T-cell (primary cell): ENCODE measurements at regions not wholly inside any gene's neighbourhood (a gene's known extent, or its start where the extent isn't known, plus 50 kb on each side); places are given as distances from the start of the nearest gene placed in this dataset.

ENCODE experiments used
- ATAC-seq, 4 experiments: fragments of 200-7000 bp in 3 of 4; fragments of 150-1000 bp in 1 of 4; cut with Tn5 transposase; replicated peaks in 1 of 4; 1 replicate in 3 of 4; 2 replicates in 1 of 4; pipeline ENCODE4 v1.10.0; 2021; ENCODE audit warnings: moderate library complexity in 3 of 4, mild to moderate bottlenecking in 2 of 4, moderate number of reproducible peaks in 1 of 4
- CTCF ChIA-PET, 2 donors: fragments of 300-600 bp; sonication (Branson Sonifier 250); formaldehyde crosslinking; loops; one replicate each; lab custom pipeline; 2022; ENCODE audit warnings: antibody characterized with exemption in 2 of 2; lab: Charles Lee
- POLR2A ChIA-PET, 2 donors: fragments of 300-600 bp; sonication (Branson Sonifier 250); formaldehyde crosslinking; loops; one replicate each; lab custom pipeline; 2022; ENCODE audit warnings: antibody characterized with exemption in 2 of 2; lab: Charles Lee
- DNase-seq, 35 experiments: peaks; one replicate each; pipeline versions ENCODE4 v3.0.0 to v3.0.0-alpha.2; 2013 to 2023
- H3K27ac ChIP-seq: one replicate; pipeline ENCODE4 v1.5.1; 2013; ENCODE audit warnings: low read length
- H3K27me3 ChIP-seq, 2 experiments: replicated peaks in 1 of 2; 1 replicate in 1 of 2; 2 replicates in 1 of 2; pipeline versions ENCODE4 v1.6.1 to v1.7.0; 2013; ENCODE audit warnings: low read length in 1 of 2, mixed read lengths in 1 of 2; ENCODE audit not compliant: control insufficient read depth in 2 of 2, insufficient read depth in 2 of 2; ENCODE audit errors: extremely low read depth in 1 of 2
- H3K36me3 ChIP-seq, 2 donors: 1 replicate in 1 of 2; 2 replicates in 1 of 2; pipeline versions ENCODE4 v1.6.1 to v1.7.0; 2013; ENCODE audit warnings: low read length in 1 of 2; ENCODE audit not compliant: control insufficient read depth in 2 of 2, insufficient read depth in 1 of 2; ENCODE audit errors: extremely low read depth in 1 of 2
- H3K4me1 ChIP-seq, 2 experiments: 1 replicate in 1 of 2; 2 replicates in 1 of 2; pipeline versions ENCODE4 v1.6.1 to v1.7.0; 2013; ENCODE audit warnings: low read length in 2 of 2, mixed read lengths in 1 of 2; ENCODE audit not compliant: insufficient read depth in 2 of 2, control insufficient read depth in 1 of 2; ENCODE audit errors: extremely low read depth in 1 of 2
- H3K4me3 ChIP-seq, 2 donors: 1 replicate in 1 of 2; 2 replicates in 1 of 2; pipeline versions ENCODE4 v1.5.1 to v1.7.0; 2013; ENCODE audit warnings: mild to moderate bottlenecking in 2 of 2, low read length in 1 of 2, moderate library complexity in 1 of 2; ENCODE audit not compliant: control insufficient read depth in 1 of 2; ENCODE audit errors: extremely low read depth in 1 of 2
- H3K9me3 ChIP-seq: 2 replicates; pipeline ENCODE4 v1.7.0; 2013
- H3K27ac Mint-ChIP-seq, 2 donors: one replicate each; pipeline ENCODE4 v1.8.0; 2020 to 2021; ENCODE audit warnings: mild to moderate bottlenecking in 2 of 2, mixed read lengths in 2 of 2
- H3K27me3 Mint-ChIP-seq, 2 donors: one replicate each; pipeline ENCODE4 v1.8.0; 2021 to 2022; ENCODE audit warnings: mixed read lengths in 2 of 2
- H3K36me3 Mint-ChIP-seq: one replicate; pipeline ENCODE4 v1.8.0; 2021; ENCODE audit warnings: mixed read lengths
- H3K4me1 Mint-ChIP-seq, 3 donors: one replicate each; pipeline ENCODE4 v1.8.0; 2020 to 2022; ENCODE audit warnings: mixed read lengths in 3 of 3, mild to moderate bottlenecking in 1 of 3
- H3K4me3 Mint-ChIP-seq, 3 donors: one replicate each; pipeline ENCODE4 v1.8.0; 2020 to 2022; ENCODE audit warnings: mild to moderate bottlenecking in 3 of 3, mixed read lengths in 3 of 3, moderate library complexity in 3 of 3
- H3K9me3 Mint-ChIP-seq, 3 donors: one replicate each; pipeline ENCODE4 v1.8.0; 2020 to 2022; ENCODE audit warnings: mixed read lengths in 3 of 3
- WGBS: methylation state at CpG from one replicate; pipeline ENCODE4 v1.1.5; 2013; ENCODE audit warnings: missing lambda C conversion rate; ENCODE audit not compliant: insufficient coverage; 5-methylcytosine and 5-hydroxymethylcytosine counted together

DNA sequence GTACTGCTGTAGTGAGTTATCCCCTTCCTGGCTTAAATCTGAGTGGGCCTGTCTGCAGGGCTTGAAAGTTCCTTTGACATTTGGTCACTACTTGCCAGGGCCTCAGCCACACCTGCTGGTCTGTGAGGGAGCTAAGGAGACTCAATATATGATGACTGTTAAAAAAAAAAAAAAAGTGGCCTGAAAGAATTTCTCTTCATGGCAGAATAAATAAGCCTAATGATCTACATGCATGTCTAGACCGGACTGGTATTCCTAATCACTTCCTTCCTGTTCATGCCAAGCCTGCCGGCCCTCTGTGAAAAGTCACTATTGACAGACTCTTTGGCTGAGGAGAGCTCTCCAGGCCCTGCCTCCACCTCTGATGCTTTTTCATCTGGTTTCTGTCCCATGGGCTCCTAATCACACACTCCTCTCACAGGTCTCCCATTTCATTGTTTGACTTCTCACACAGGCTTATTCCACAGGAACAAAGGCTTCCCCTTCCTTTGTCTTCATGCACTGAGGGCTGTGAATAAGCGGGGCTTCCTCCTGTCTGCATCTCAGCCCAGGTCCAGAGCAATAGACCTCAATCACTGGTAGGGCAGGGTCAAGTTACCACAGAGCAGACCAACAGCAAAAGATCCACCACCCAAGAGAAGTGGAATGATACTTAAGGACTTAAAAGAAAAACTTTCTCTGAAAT is 99.1 kb upstream of the SEC61G start:
- POLR2A ChIA-PET: no interaction called here

DNA sequence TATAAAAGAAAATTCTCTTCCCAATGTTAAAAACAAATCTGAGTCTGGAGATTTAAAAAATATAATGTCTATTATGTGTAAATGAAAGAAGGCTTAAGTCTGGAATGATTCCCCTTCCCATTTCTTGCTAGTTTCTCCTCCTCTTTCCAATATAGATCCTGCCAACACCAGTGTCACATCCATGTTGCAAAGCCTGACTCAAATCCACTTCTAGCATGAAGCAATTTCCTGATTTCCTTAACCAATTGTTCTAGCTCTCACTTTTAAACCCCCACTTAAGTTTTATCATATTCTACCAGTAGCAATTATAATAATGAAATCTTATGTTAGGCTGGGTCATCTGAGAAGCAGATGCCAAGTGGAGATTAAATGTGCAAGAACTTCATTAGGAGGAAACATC is 100.1 kb upstream of the SEC61G start:
- Mint-ChIP-seq H3K36me3 (no peaks in the 10 kb centered on the region), H3K9me3 (peaks cover 0 to 12% (median 5%) of the 10 kb centered on the region in 3 donors), H3K27me3 (peaks cover 8 to 16% of the 10 kb centered on the region in 2 donors), H3K27ac (no peak overlapping the region), H3K4me3 (no peak overlapping the region), H3K4me1 (no peaks in the 10 kb centered on the region)
- no peaks in the 10 kb centered on the region for H3K4me1 ChIP-seq
- DNase-seq (no peak), ATAC-seq (no peak)
- CTCF ChIA-PET: no interaction called here
- H3K9me3 ChIP-seq: no peaks in the 10 kb centered on the region
- no peak overlapping the region for H3K27ac ChIP-seq
- peaks cover 0 to 20% of the 10 kb centered on the region in 2 experiments for H3K27me3 ChIP-seq
- no peak overlapping the region for H3K4me3 ChIP-seq
- POLR2A ChIA-PET: no interaction called here
- H3K36me3 ChIP-seq: no peaks in the 10 kb centered on the region

More for the DNA sequence above, 99.1 kb upstream of the SEC61G start:
- CTCF ChIA-PET: interaction anchor here in 1 of 2 donors (0.6 kb wide), 1 partner anchor 10 kb away, joined by 3 read pairs; no protein-coding TSS in a partner anchor
- Histone ChIP-seq H3K4me3 (no peak overlapping the region), H3K27me3 (peaks cover 0 to 20% of the 10 kb centered on the region in 2 experiments), H3K9me3 (no peaks in the 10 kb centered on the region), H3K4me1 (no peaks in the 10 kb centered on the region), H3K27ac (no peak overlapping the region), H3K36me3 (no peaks in the 10 kb centered on the region)
- no peak overlapping the region for H3K27ac Mint-ChIP-seq
- 17% methylated on average over 1 of the region's 3 CpGs for WGBS
- no peaks in the 10 kb centered on the region for H3K36me3 Mint-ChIP-seq
- H3K9me3 Mint-ChIP-seq: peaks cover 7 to 16% (median 13%) of the 10 kb centered on the region in 3 donors
- H3K4me3 Mint-ChIP-seq: no peak overlapping the region
- no peak for ATAC-seq
- DNase-seq: no peak
- peaks cover 8 to 16% of the 10 kb centered on the region in 2 donors for H3K27me3 Mint-ChIP-seq
- no peaks in the 10 kb centered on the region for H3K4me1 Mint-ChIP-seq

DNA sequence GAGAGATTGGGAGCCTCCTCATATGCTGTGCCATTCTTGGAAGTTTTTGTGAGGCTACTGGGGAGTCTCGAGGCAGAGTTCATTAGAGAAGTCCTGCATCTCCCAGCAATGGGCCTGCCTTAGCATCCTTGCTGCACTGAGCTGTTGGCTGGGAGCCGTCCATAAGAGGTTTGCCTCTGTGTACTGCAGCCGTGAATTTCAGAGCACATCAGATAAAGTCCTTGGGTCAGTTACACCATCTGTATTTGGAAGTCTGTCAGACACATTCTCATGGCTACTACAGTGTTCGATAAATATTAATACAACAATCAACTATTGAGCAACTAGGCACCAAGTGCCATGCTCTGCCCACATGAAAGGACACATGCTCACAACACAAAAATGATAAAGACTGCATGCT is 100.5 kb upstream of the SEC61G start:
- Histone ChIP-seq H3K27me3 (peaks cover 0 to 20% of the 10 kb centered on the region in 2 experiments), H3K27ac (no peak overlapping the region), H3K9me3 (no peaks in the 10 kb centered on the region), H3K36me3 (no peaks in the 10 kb centered on the region), H3K4me3 (no peak overlapping the region), H3K4me1 (no peaks in the 10 kb centered on the region)
- DNase-seq: no peak
- ChIA-PET CTCF (no interaction called here), POLR2A (no interaction called here)
- peaks cover 0 to 10% (median 3%) of the 10 kb centered on the region in 3 donors for H3K9me3 Mint-ChIP-seq
- no peak for ATAC-seq
- WGBS: 69% methylated on average over 4 of the region's 4 CpGs
- no peak overlapping the region for H3K27ac Mint-ChIP-seq
- H3K27me3 Mint-ChIP-seq: peaks cover 8 to 16% of the 10 kb centered on the region in 2 donors
- H3K36me3 Mint-ChIP-seq: no peaks in the 10 kb centered on the region
- no peaks in the 10 kb centered on the region for H3K4me1 Mint-ChIP-seq
- no peak overlapping the region for H3K4me3 Mint-ChIP-seq

DNA sequence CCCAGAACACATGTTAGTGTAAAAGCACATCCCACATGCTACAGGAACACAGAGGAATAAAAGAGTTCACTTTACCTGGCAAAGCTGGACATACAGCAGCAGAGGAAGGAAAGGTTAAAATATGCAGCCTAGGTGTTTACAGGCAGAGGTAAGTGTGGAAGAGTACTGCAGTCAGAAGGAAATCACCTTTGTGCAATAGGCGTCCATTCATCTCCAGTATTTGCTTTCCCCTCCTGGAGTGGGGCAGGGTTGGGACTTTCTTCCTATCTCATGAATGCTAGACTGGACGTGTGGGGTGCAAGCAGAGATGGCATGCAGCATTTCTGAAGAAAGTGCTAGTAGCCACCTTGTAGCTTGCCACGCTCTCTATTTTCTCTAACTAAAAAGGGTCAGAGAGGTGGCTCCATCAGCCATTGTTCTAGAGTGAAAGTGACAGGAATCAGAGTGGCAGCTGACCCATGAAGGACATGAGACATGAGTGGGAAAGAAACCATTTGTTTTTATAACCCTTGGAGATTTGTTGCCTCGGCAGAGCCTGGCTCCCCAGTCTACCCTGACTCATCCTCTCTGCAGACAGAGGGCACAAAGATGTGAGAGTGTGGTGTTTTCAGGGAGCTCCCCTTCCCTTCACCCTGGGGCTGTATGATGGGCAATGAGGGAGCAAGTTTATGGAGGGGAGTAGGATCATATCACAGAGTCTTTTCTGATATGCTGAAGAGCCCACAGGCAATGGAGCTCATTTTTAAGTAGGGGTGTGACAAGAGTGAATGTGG is 101.2 kb upstream of the SEC61G start:
- no peak overlapping the region for H3K4me3 Mint-ChIP-seq
- Histone ChIP-seq H3K4me3 (no peak overlapping the region), H3K9me3 (no peaks in the 10 kb centered on the region), H3K4me1 (no peaks in the 10 kb centered on the region), H3K27ac (no peak overlapping the region), H3K36me3 (no peaks in the 10 kb centered on the region), H3K27me3 (peaks cover 0 to 20% of the 10 kb centered on the region in 2 experiments)
- no peaks in the 10 kb centered on the region for H3K36me3 Mint-ChIP-seq
- WGBS: 100% methylated on average over 1 of the region's 4 CpGs
- ChIA-PET POLR2A (no interaction called here), CTCF (no interaction called here)
- H3K27me3 Mint-ChIP-seq: peaks cover 8 to 16% of the 10 kb centered on the region in 2 donors
- ATAC-seq: no peak
- H3K27ac Mint-ChIP-seq: no peak overlapping the region
- H3K4me1 Mint-ChIP-seq: no peaks in the 10 kb centered on the region
- H3K9me3 Mint-ChIP-seq: peaks cover 0 to 7% (median 0%) of the 10 kb centered on the region in 3 donors
- no peak for DNase-seq

DNA sequence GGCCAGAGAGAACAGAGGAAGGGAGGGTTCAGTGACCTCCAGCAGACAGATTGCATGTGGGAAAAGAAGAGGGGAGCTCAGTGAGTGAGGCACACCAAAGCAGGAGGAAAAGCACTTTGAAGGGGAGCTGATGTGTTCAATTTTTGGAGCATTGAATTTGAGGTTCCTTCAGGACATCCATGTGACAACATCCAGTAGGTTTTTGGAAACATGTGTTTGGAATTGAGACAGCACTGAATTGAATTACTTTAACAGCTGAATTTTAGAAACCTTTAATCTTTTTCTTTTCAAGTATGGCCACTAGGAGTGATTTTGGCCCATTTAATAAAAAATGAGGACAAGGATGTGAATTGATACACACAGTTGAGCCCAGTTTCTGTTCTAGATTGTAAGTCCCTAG is 101.8 kb upstream of the SEC61G start:
- no peak for ATAC-seq
- CTCF ChIA-PET: no interaction called here
- H3K36me3 ChIP-seq: no peaks in the 10 kb centered on the region

DNA sequence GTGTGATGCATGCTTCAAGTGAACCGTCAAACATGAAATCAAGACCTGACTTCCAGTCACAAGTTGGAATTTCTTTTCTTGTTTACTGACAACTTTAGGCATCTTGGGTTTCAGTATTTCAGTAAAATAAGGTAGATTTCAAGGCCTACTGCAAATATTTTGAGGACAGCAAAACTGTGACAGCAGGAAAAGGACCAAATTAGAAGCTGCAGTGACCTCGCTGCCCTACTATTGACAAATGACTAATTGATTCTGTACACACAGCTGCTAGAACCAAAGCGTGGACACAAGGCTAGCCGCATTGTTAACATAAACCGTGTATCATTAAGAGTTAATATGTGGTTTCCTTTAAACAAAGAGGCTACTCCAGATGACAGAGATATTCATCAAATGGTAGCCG is 105.7 kb upstream of the SEC61G start:
- WGBS: no CpG with 5 or more reads among the region's 6 CpGs
- Histone ChIP-seq H3K9me3 (no peaks in the 10 kb centered on the region), H3K4me3 (no peak overlapping the region), H3K27ac (no peak overlapping the region), H3K36me3 (no peaks in the 10 kb centered on the region), H3K27me3 (no peaks in the 10 kb centered on the region), H3K4me1 (no peaks in the 10 kb centered on the region)
- Mint-ChIP-seq H3K4me1 (no peaks in the 10 kb centered on the region), H3K27ac (no peak overlapping the region), H3K36me3 (no peaks in the 10 kb centered on the region), H3K4me3 (no peak overlapping the region), H3K9me3 (no peaks in the 10 kb centered on the region), H3K27me3 (peaks cover 0 to 7% of the 10 kb centered on the region in 2 donors)
- ChIA-PET POLR2A (no interaction called here), CTCF (no interaction called here)
- ATAC-seq: no peak
- DNase-seq: no peak

More for the DNA sequence above, 101.8 kb upstream of the SEC61G start:
- H3K4me3 Mint-ChIP-seq: no peak overlapping the region
- DNase-seq: no peak
- no peaks in the 10 kb centered on the region for H3K36me3 Mint-ChIP-seq
- Histone ChIP-seq H3K4me1 (no peaks in the 10 kb centered on the region), H3K9me3 (no peaks in the 10 kb centered on the region), H3K4me3 (no peak overlapping the region), H3K27ac (no peak overlapping the region), H3K27me3 (peaks cover 0 to 14% of the 10 kb centered on the region in 2 experiments)
- POLR2A ChIA-PET: no interaction called here
- no peak overlapping the region for H3K27ac Mint-ChIP-seq
- no peaks in the 10 kb centered on the region for H3K4me1 Mint-ChIP-seq
- peaks cover 8 to 16% of the 10 kb centered on the region in 2 donors for H3K27me3 Mint-ChIP-seq
- H3K9me3 Mint-ChIP-seq: peaks cover 0 to 7% (median 0%) of the 10 kb centered on the region in 3 donors
